GM18867 (cell line): ENCODE measurements at regions not wholly inside any gene's neighbourhood (a gene's known extent, or its start where the extent isn't known, plus 50 kb on each side); places are given as distances from the start of the nearest gene placed in this dataset.
"Not testable (repeated sequence)": the region's sequence is repeated elsewhere in the genome, so short reads cannot be mapped to it uniquely, and the experiment has no call there.

Experiments used
- ATAC-seq: cut with Tn5 transposase; IDR thresholded peaks from one replicate; pipeline ENCODE4 v1.9.1; 2021; ENCODE audit warnings: mild to moderate bottlenecking, moderate library complexity; ENCODE audit not compliant: unreplicated experiment

GRCh38 chr2:104975851-104976250, 62.0 kb upstream of the MRPS9 start:
- no peak for ATAC-seq

- peak; percentile 97 for ATAC-seq
These were observed 61.2 kb upstream of the MRPS9 start for GRCh38 chr2:104976603-104977120.

GRCh38 chr2:104977958-104978357, 59.9 kb upstream of the MRPS9 start:
- no peak for ATAC-seq

GRCh38 chr2:104979786-104980185, 58.1 kb upstream of the MRPS9 start:
- ATAC-seq = not testable (repeated sequence)

GRCh38 chr2:104982111-104982510, 55.8 kb upstream of the MRPS9 start:
- ATAC-seq = no peak
